A549 (cell line): ENCODE measurements at regions not wholly inside any gene's neighbourhood (a gene's known extent, or its start where the extent isn't known, plus 50 kb on each side); places are given as distances from the start of the nearest gene placed in this dataset.
"Not testable (repeated sequence)": the region's sequence is repeated elsewhere in the genome, so short reads cannot be mapped to it uniquely, and the experiment has no call there.

ENCODE experiments used
- ATAC-seq, 2 experiments: fragments of 200-7000 bp in 1 of 2; fragments of >200 bp in 1 of 2; cut with Nextera tagmentation in 1 of 2; cut with Tn5 transposase in 1 of 2; 3 replicates each; pipeline versions ENCODE4 v1.8.0 to v1.9.1; 2018 to 2020; ENCODE audit warnings: mild to moderate bottlenecking in 1 of 2, moderate library complexity in 1 of 2
- CTCF ChIA-PET: fragments of 300-600 bp; sonication (Branson Sonifier 250); formaldehyde crosslinking; extraction: SDS; loops from one replicate; lab custom pipeline; 2021; ENCODE audit warnings: antibody characterized with exemption, inconsistent platforms; lab: Yijun Ruan, JAX
- POLR2A ChIA-PET: fragments of 350-600 bp; formaldehyde crosslinking; extraction: SDS; loops from one replicate; lab custom pipeline; 2021; ENCODE audit warnings: antibody characterized with exemption, inconsistent platforms; lab: Yijun Ruan, JAX
- DNase-seq, 2 experiments: peaks; one replicate each; pipeline versions ENCODE4 v3.0.0 to v3.0.0-alpha.2; 2011 to 2016; ENCODE audit warnings: low read depth in 1 of 2, low spot score in 1 of 2
- FAIRE-seq: peaks from 2 replicates; lab custom pipeline; 2011; peaks lifted over from hg19 to GRCh38; lab: Jason Lieb, UNC
- H3K27ac ChIP-seq, 2 experiments: fragments of >200 bp; sonication (Bioruptor Twin); formaldehyde crosslinking; 3 replicates each; pipeline ENCODE4 v1.5.1; 2016 to 2017
- H3K4me1 ChIP-seq: fragments of >200 bp; sonication (Bioruptor Twin); formaldehyde crosslinking; 3 replicates; pipeline ENCODE4 v1.6.1; 2016
- H3K4me2 ChIP-seq: fragments of >200 bp; sonication (Bioruptor Twin); formaldehyde crosslinking; 3 replicates; pipeline ENCODE4 v1.6.1; 2016
- H3K4me3 ChIP-seq: fragments of >200 bp; sonication (Bioruptor Twin); formaldehyde crosslinking; 3 replicates; pipeline ENCODE4 v1.5.1; 2016
- H3K9me3 ChIP-seq: fragments of >200 bp; sonication (Bioruptor Twin); formaldehyde crosslinking; 3 replicates; pipeline ENCODE4 v1.6.1; 2016
- BHLHE40 ChIP-seq: IDR thresholded peaks from 2 replicates; pipeline ENCODE4 v1.6.1; 2012; ENCODE audit warnings: low read depth, low read length, inconsistent platforms
- CHD2 ChIP-seq: fragments of 150-350 bp; IDR thresholded peaks from 2 replicates; pipeline ENCODE4 v1.6.1; 2014; ENCODE audit warnings: low read length; ENCODE audit not compliant: partially characterized antibody
- CHD4 ChIP-seq: fragments of 200-600 bp; sonication (generic); IDR thresholded peaks from 2 replicates; pipeline ENCODE4 v1.6.1; 2016; ENCODE audit warnings: antibody characterized with exemption, mild to moderate bottlenecking, borderline replicate concordance
- EHF ChIP-seq: fragments of 250-450 bp; sonication (Bioruptor Pico); IDR thresholded peaks from 2 replicates; pipeline ENCODE4 v1.5.0; 2020; ENCODE audit warnings: mild to moderate bottlenecking
- HEYL ChIP-seq: fragments of 250-450 bp; sonication (Bioruptor Pico); IDR thresholded peaks from 2 replicates; pipeline ENCODE4 v1.8.0; 2021; ENCODE audit warnings: mild to moderate bottlenecking, moderate library complexity
- HMGXB4 ChIP-seq: fragments of 250-450 bp; sonication (Bioruptor Pico); IDR thresholded peaks from 2 replicates; pipeline ENCODE4 v1.5.0; 2021; ENCODE audit warnings: mild to moderate bottlenecking, moderate library complexity, borderline replicate concordance
- PHF8 ChIP-seq: fragments of 200-600 bp; sonication (generic); IDR thresholded peaks from 2 replicates; pipeline ENCODE4 v1.6.1; 2016; ENCODE audit warnings: low read depth, mild to moderate bottlenecking, antibody characterized with exemption, moderate library complexity, borderline replicate concordance
- POLR2AphosphoS2 ChIP-seq: conservative IDR thresholded peaks from 2 replicates; pipeline ENCODE4 v1.6.1; 2012; ENCODE audit warnings: low read length, improper control_type of control experiment, inconsistent platforms
- RNF2 ChIP-seq: fragments of 200-600 bp; sonication (generic); IDR thresholded peaks from 2 replicates; pipeline ENCODE4 v1.6.1; 2016; ENCODE audit warnings: low read depth, mild to moderate bottlenecking, antibody characterized with exemption, moderate library complexity, borderline replicate concordance
- USF2 ChIP-seq: fragments of 450-650 bp; IDR thresholded peaks from 2 replicates; pipeline ENCODE4 v1.6.1; 2014; ENCODE audit warnings: antibody characterized with exemption
- WGBS: methylation state at CpG from one replicate; pipeline ENCODE4 v1.1.6; 2017; ENCODE audit errors: missing lambda C conversion rate; 5-methylcytosine and 5-hydroxymethylcytosine counted together

GRCh38 chr18:10252952-10253705 is 201.3 kb upstream of the APCDD1 start (continued):
- TF ChIP-seq BHLHE40 = no peak
- no peak for TF ChIP-seq HMGXB4 (CRISPR knock-in tag)
- no peak for TF ChIP-seq RNF2
- no peak for TF ChIP-seq PHF8

DNA sequence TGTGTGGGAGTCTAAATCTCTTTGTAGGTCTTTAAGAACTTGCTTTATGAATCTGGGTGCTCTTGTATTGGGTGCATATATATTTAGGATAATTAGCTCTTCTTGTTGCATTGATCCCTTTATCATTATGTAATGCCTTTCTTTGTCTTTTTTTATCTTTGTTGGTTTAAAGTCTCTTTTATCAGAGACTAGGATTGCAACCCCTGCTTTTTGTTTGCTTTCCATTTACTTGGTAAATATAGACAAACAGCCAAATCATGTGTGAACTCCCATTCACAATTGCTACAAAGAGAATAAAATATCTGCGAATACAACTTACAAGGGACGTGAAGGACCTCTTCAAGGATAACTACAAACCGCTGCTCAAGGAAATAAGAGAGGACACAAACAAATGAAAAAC is 198.2 kb upstream of the APCDD1 start:
- H3K4me2 ChIP-seq, FAIRE-seq, POLR2A ChIA-PET: not testable (repeated sequence)

GRCh38 chr18:10258836-10259474 is 195.5 kb upstream of the APCDD1 start:
- Histone ChIP-seq H3K4me1 (0 out of 3 replicates have a peak, but pooled peaks cover 3% of the 10 kb centered on the region), H3K4me2 (no peak overlapping the region), H3K4me3 (no peak overlapping the region), H3K9me3 (no peaks in the 10 kb centered on the region), H3K27ac (no peak overlapping the region)
- POLR2A ChIA-PET = no interaction called here
- FAIRE-seq = no peak
- CTCF ChIA-PET = interaction anchor here (0.6 kb wide), 1 partner anchor 160 kb away, joined by 3 read pairs; no protein-coding TSS in a partner anchor
- no peak for DNase-seq
- no peak for TF ChIP-seq USF2
- no peak for TF ChIP-seq CHD4
- 49% methylated on average over 5 of the region's 5 CpGs for WGBS
- no peak for ATAC-seq

More for the DNA sequence above, 198.2 kb upstream of the APCDD1 start:
- DNase-seq, ATAC-seq, H3K4me1 ChIP-seq, H3K4me3 ChIP-seq, CTCF ChIA-PET, H3K27ac ChIP-seq, H3K9me3 ChIP-seq: not testable (repeated sequence)
- WGBS = 16% methylated on average over 3 of the region's 3 CpGs

GRCh38 chr18:10259901-10260300 is 194.5 kb upstream of the APCDD1 start:
- FAIRE-seq (no peak), ATAC-seq (no peak)
- Histone ChIP-seq H3K4me1 (0 out of 3 replicates have a peak, but pooled peaks cover 3% of the 10 kb centered on the region), H3K4me3 (no peak overlapping the region), H3K9me3 (no peaks in the 10 kb centered on the region)
- CTCF ChIA-PET = no interaction called here
- TF ChIP-seq POLR2AphosphoS2 (no peak), HEYL (CRISPR knock-in tag) (no peak), CHD2 (no peak), EHF (CRISPR knock-in tag) (no peak)
- TF ChIP-seq, all 56 proteins: peak for 0
- H3K4me2 ChIP-seq = no peak overlapping the region
- DNase-seq = no peak
- POLR2A ChIA-PET = no interaction called here
- 6% methylated on average over 3 of the region's 3 CpGs for WGBS
- H3K27ac ChIP-seq = no peak overlapping the region
